ENCODE measurements at regions not wholly inside any gene's neighbourhood (a gene's known extent, or its start where the extent isn't known, plus 50 kb on each side); places are given as distances from the start of the nearest gene placed in this dataset.

DNA sequence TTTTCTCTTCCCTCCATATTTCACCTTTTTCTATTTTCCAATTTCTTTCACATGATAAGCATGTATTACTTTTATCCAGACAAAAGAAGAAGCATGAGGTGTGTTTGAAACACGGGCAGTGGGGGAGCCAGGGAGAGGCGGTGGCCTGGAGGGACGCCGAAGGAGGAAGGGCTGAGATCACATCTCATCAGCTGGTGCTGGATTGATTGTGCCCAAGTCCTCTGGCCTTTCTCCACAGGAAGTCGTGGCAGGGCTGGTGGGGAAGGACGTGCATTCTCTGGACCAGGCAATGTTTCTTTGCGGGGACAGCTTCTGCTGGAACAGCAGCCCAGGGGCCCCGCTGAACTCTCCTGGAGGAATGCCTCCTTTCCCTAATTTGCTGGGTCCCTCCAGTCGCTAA lies 82.9 kb downstream of the MIAT start:
- Histone ChIP-seq H3K27me3 (ENCODE audit: low read depth, low read length) (no peaks in the 10 kb centered on the region), H2AFZ (ENCODE audit: low read depth, low read length) (no peak overlapping the region), H3K9ac (ENCODE audit: low read length) (no peak overlapping the region)

DNA sequence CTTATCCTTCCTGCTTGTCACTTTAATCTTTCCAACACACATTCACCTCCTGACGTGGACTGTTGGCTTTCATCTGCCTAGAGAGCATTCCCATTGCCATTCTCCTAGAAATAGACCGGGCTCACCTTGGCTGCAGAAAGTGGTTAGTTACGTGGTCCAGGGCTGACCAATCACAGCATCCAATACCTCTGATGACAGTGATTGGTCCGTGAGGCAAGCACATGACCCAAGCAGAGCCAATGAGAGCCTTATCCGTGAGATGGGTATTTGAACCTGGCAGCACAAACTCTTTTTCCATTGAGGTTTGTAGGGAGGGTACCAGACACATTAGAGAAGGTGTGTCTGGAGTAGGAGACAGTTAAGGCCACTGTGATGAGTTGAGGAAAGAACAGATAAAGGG lies 85.8 kb downstream of the MIAT start:
- no peaks in the 10 kb centered on the region for H3K4me1 ChIP-seq (ENCODE audit: low read length)
- H4K20me1 ChIP-seq (ENCODE audit: insufficient read depth, low read length), result no peaks in the 10 kb centered on the region
- TF ChIP-seq EZH2phosphoT487 (IDR thresholded peaks at IDR 0.05; ENCODE audit: low read depth), result no peak
- TF ChIP-seq, protein P1, sequence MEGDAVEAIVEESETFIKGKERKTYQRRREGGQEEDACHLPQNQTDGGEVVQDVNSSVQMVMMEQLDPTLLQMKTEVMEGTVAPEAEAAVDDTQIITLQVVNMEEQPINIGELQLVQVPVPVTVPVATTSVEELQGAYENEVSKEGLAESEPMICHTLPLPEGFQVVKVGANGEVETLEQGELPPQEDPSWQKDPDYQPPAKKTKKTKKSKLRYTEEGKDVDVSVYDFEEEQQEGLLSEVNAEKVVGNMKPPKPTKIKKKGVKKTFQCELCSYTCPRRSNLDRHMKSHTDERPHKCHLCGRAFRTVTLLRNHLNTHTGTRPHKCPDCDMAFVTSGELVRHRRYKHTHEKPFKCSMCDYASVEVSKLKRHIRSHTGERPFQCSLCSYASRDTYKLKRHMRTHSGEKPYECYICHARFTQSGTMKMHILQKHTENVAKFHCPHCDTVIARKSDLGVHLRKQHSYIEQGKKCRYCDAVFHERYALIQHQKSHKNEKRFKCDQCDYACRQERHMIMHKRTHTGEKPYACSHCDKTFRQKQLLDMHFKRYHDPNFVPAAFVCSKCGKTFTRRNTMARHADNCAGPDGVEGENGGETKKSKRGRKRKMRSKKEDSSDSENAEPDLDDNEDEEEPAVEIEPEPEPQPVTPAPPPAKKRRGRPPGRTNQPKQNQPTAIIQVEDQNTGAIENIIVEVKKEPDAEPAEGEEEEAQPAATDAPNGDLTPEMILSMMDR (IDR thresholded peaks at IDR 0.05; ENCODE audit: low read depth, low read length), result no peak

More for the DNA sequence above, 82.9 kb downstream of the MIAT start:
- H3K4me2 ChIP-seq (ENCODE audit: low read length), result no peak overlapping the region
- no peaks in the 10 kb centered on the region for H3K36me3 ChIP-seq (replicated peaks; ENCODE audit: low read depth, low read length)
- no peaks in the 10 kb centered on the region for H3K79me2 ChIP-seq (ENCODE audit: low read length)
- no peaks in the 10 kb centered on the region for H4K20me1 ChIP-seq (ENCODE audit: insufficient read depth, low read length)
- H3K4me3 ChIP-seq (ENCODE audit: low read length), result no peak overlapping the region
- no peaks in the 10 kb centered on the region for H3K4me1 ChIP-seq (ENCODE audit: low read length)
- no peak overlapping the region for H3K27ac ChIP-seq (ENCODE audit: low read length)
- TF ChIP-seq, protein P1 (IDR thresholded peaks at IDR 0.05; ENCODE audit: low read depth, low read length), result no peak
- TF ChIP-seq EZH2phosphoT487 (IDR thresholded peaks at IDR 0.05; ENCODE audit: low read depth), result no peak
- H3K9me3 ChIP-seq (ENCODE audit: insufficient read depth, low read length), result no peaks in the 10 kb centered on the region

DNA sequence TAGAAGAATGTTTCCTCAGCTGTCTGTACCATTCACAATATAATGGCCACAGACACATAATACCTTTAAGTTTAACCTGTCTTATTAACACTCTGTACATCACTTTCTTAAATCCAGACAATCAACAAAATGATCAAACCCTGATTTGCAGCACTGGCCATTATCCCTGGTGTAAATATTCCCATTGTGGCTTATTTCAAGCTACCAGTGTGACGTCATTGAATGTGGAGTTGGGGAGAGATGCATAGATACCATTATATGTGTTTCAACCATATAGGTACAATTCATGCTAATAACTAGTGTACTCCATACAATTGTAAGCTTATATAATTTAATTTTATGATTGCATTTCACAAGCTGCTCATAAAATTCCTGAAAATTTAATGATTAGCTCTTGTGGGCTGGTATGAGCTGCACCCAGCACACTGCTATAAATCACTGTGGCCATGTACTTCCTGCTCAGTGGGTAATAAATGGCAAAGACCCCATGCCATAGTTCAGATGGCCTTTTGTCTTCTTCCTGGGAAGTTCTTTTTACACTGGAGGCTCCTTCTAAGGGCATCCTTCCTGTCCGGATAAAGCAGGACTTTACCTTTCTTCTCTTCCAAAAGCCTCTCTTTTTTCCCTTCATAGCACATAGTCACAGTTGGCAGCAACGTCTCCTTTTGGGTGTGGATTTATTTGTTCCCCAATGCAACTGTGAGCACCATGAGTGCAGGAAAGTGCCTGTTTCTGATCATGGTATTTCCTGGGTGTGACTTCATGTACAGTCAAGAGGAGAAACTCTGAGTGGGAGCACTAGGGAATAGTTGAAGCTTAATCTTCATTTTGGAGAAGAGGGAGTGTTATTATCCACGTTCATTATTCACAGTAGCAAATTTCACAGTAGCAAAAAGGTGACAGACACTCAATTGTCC lies 87.8 kb downstream of the MIAT start:
- H3K27me3 ChIP-seq (ENCODE audit: low read depth, low read length), result no peaks in the 10 kb centered on the region
- H3K9ac ChIP-seq (ENCODE audit: low read length), result no peak overlapping the region
- H3K36me3 ChIP-seq (replicated peaks; ENCODE audit: low read depth, low read length), result no peaks in the 10 kb centered on the region
- H3K4me3 ChIP-seq (ENCODE audit: low read length), result no peak overlapping the region
- H3K9me3 ChIP-seq (ENCODE audit: insufficient read depth, low read length), result no peaks in the 10 kb centered on the region
- H3K4me2 ChIP-seq (ENCODE audit: low read length), result no peak overlapping the region
- H2AFZ ChIP-seq (ENCODE audit: low read depth, low read length), result no peak overlapping the region
- H3K4me1 ChIP-seq (ENCODE audit: low read length), result no peaks in the 10 kb centered on the region
- TF ChIP-seq EZH2phosphoT487 (IDR thresholded peaks at IDR 0.05; ENCODE audit: low read depth), result no peak
- no peaks in the 10 kb centered on the region for H3K79me2 ChIP-seq (ENCODE audit: low read length)
- no peak overlapping the region for H3K27ac ChIP-seq (ENCODE audit: low read length)
- H4K20me1 ChIP-seq (ENCODE audit: insufficient read depth, low read length), result no peaks in the 10 kb centered on the region

More for the DNA sequence above, 85.8 kb downstream of the MIAT start:
- Histone ChIP-seq H2AFZ (ENCODE audit: low read depth, low read length) (no peak overlapping the region), H3K79me2 (ENCODE audit: low read length) (no peaks in the 10 kb centered on the region), H3K9ac (ENCODE audit: low read length) (no peak overlapping the region), H3K27me3 (ENCODE audit: low read depth, low read length) (no peaks in the 10 kb centered on the region), H3K36me3 (replicated peaks; ENCODE audit: low read depth, low read length) (no peaks in the 10 kb centered on the region), H3K9me3 (ENCODE audit: insufficient read depth, low read length) (no peaks in the 10 kb centered on the region), H3K27ac (ENCODE audit: low read length) (no peak overlapping the region), H3K4me3 (ENCODE audit: low read length) (no peak overlapping the region), H3K4me2 (ENCODE audit: low read length) (no peak overlapping the region)

DNA sequence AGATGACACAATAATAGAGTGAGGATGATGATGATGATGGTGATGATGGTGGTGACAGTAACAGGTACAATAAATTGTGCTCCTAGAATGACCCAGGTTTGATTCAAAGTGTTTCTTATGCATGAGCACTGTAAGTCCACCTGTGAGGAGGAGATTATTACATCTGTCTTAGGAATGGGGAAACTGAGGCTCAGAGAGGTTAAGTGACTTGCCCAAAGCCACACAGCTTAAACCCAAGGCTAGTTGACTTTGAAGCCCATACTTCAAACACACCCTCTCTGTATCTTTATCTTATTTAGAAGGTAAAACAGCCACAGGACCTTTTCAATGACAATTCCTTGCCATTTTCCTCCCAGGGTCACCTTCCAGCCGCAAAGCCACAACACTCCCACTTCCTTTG lies 88.9 kb downstream of the MIAT start:
- no peak overlapping the region for H3K27ac ChIP-seq (ENCODE audit: low read length)
- no peak overlapping the region for H3K4me2 ChIP-seq (ENCODE audit: low read length)
- no peaks in the 10 kb centered on the region for H4K20me1 ChIP-seq (ENCODE audit: insufficient read depth, low read length)
- no peaks in the 10 kb centered on the region for H3K79me2 ChIP-seq (ENCODE audit: low read length)
- H3K27me3 ChIP-seq (ENCODE audit: low read depth, low read length), result no peaks in the 10 kb centered on the region
- no peak overlapping the region for H3K4me3 ChIP-seq (ENCODE audit: low read length)
- no peaks in the 10 kb centered on the region for H3K9me3 ChIP-seq (ENCODE audit: insufficient read depth, low read length)
- H3K36me3 ChIP-seq (replicated peaks; ENCODE audit: low read depth, low read length), result no peaks in the 10 kb centered on the region
- no peaks in the 10 kb centered on the region for H3K4me1 ChIP-seq (ENCODE audit: low read length)
- no peak overlapping the region for H2AFZ ChIP-seq (ENCODE audit: low read depth, low read length)
- no peak overlapping the region for H3K9ac ChIP-seq (ENCODE audit: low read length)
- TF ChIP-seq, protein P1 (IDR thresholded peaks at IDR 0.05; ENCODE audit: low read depth, low read length), result no peak
- no peak for TF ChIP-seq EZH2phosphoT487 (IDR thresholded peaks at IDR 0.05; ENCODE audit: low read depth)
